GM21529 (cell line): ENCODE measurements at regions not wholly inside any gene's neighbourhood (a gene's known extent, or its start where the extent isn't known, plus 50 kb on each side); places are given as distances from the start of the nearest gene placed in this dataset.
"Not testable (repeated sequence)": the region's sequence is repeated elsewhere in the genome, so short reads cannot be mapped to it uniquely, and the experiment has no call there.

ENCODE experiments used
- ATAC-seq: cut with Tn5 transposase; IDR thresholded peaks from one replicate; pipeline ENCODE4 v1.9.1; 2021; ENCODE audit not compliant: unreplicated experiment

- ATAC-seq, result peak; percentile 97
Observed at GRCh38 chr1:224029286-224030025, 84.5 kb upstream of the FBXO28 start.

DNA sequence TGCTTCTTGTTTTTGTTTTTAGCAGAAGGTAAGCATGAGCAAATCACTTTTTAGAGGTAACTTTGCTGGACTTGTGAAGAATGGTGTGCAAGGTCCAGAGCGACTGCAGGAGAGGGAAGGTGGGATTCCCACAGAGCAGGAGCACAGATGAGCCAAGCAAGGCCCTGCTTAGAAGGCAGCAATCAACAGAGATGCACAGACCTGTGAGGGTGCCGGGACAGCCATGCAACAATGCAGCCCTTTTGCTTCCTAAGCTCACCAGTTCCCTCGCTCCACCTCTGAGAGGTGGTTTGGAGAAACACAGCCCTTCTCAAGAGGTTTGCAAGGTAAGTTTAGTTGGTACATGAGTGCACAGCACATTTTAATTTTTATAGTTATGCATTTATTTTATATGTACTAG, 85.1 kb upstream of the FBXO28 start:
- not testable (repeated sequence) for ATAC-seq

- not testable (repeated sequence) for ATAC-seq
Observed at GRCh38 chr1:224023122-224023521, 90.8 kb upstream of the FBXO28 start.

GRCh38 chr1:224022249-224022970, 91.5 kb upstream of the FBXO28 start:
- not testable (repeated sequence) for ATAC-seq

DNA sequence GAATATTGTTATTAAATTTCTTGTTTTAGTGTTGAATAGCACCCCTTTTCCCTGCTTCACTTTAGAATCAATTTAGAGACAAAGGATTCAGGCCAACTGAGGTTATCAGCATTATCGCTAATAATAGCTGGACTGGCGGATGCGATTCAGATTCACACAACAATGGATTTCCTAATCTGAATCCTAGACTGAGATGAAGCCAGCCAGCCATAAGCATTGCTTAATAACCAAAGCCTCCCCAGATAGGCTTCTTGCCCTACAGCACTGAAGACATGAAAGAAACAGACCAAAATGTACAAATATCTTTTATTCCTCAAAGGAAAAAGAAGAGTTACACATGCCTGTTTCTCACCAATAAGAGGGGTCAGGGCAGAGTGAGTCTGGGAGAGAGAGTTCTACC, 94.0 kb upstream of the FBXO28 start:
- ATAC-seq, result not testable (repeated sequence)

DNA sequence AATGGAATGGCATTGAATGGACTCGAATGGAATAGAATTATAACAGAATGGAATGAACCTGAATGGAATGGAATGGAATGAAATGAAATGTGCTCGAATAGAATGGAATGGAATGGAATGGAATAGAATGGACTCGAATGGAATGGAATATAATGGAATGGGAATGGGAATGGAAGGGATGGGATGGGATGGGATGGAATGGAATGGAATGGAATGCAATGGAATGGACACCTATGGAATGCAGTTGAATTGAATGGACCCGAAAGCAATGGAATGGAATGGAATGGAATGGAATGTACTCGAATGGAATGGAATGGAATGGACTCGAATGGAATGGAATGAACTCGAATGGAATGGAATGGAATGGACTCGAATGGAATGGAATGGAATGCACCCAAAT, 98.1 kb upstream of the FBXO28 start:
- not testable (repeated sequence) for ATAC-seq

DNA sequence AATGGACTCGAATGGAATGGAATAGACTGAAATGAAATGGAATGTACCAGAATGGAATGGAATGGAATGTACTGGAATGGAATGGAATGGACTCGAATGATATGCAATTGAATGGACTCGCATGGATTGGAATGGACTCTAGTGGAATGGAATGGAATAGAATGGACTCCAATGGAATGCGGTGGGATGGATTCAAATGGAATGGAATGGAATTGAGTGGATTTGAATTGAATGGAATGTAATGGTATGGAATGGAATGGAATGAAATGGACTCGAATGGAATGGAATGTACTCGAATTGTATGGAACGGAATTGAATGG, 99.6 kb upstream of the FBXO28 start:
- no peak for ATAC-seq

DNA sequence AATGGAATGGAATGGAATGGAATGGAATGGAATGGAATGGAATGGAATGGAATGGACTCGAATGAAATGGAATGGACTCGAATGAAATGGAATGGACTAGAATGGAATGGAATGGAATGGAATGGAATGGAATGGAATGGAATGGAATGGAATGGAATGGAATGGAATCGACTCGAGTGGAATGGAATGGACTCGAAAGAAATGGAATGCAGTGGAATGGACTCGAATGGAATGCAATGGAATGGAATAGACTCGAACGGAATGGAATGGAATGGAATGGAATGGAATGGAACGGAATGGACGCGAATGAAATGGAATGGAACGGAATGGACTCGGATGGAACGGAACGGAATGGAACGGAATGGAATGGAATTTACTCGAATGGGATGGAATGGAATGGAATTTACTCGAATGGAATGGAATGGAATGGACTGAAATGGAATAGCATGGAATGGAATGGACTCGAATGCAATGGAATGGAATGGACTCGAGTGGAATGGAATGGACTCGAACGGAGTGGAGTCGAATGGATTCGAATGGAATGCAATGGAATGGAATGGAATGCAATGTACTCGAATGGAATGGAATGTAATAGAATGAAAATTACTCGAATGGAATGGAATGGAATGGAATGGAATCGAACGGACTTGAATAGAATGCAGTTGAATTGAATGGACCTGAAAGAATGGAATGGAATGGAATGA, 100.1 kb upstream of the FBXO28 start:
- not testable (repeated sequence) for ATAC-seq

DNA sequence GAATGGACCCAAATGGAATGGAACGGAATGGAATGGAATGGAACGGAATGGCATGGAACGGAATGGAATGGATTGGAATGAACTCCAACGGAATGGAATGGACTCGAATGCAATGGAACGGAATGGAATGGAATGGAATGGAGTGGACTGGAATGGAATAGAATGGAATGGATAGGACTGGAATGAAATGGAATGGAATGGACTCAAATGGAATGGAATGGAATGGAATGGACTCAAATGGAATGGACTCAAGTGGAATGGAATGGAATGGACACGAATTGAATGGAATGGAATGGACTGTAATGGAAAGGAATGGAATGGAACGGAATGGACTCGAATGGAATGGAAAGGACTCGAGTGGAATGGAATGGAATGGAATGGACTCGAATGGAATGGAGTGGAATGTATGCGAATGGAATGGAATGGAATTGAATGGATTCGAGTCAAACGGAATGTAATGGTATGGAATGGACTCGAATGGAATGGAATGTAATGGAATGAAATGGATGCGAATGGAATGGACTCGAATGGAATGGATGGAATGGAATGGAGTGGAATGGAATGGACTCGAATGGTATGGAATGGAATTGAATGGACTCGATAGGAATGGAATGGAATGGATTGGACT, 101.0 kb upstream of the FBXO28 start:
- ATAC-seq, result not testable (repeated sequence)

- ATAC-seq, result not testable (repeated sequence)
Observed at GRCh38 chr1:224012162-224012561, 101.7 kb upstream of the FBXO28 start.

DNA sequence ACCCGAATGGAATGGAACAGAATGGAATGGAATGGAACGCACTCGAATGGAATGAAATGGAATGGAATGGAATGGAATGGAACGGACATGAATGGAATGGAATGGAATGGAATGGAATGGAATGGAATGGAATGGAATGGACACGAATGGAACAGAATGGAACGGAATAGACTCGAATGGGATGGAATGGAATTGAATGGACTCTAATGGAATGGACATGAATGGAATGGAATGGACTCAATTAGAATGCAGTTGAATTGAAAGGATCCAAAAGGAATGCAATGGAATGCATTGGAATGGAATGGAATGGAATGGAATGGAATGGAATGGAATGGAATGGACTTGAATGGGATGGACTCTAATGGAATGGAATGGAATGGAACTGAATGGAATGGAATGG, 102.2 kb upstream of the FBXO28 start:
- not testable (repeated sequence) for ATAC-seq

DNA sequence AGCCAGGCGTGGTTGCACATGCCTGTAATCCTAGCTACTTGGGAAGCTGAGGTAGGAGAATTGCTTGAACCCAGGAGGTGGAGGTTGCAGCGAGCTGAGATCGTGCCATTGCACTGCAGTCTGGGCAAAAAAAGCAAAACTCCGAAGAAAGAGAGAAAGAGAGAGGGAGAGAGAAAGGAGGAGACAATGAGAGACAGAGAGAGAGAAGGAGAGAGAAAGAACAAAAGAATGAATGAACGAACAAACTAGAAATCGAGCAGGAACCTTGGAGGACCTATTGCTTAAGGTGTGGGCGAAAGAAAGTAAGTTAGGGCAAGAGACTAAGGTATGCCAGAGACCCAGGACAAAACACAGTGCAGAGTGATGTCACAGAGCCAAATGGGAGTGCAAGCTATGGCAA, 102.8 kb upstream of the FBXO28 start:
- ATAC-seq, result not testable (repeated sequence)

DNA sequence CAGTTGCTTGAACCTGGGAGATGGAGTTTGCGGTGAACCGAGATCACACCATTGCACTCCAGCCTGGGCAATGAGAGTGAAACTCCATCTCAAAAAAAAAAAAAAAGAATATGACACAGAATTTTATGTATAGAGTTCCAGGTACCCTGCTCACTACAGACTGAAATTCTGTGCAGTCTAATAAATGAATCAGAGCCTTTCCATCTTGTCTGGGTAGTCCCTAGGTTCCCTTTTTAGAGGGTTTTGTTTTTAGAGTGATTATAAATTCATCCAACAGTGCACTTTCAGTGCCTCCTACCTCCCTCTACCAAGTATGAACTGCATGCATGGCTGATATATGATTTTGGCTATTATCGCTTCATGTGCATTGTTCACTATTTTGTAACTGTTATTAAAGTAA, 107.9 kb upstream of the FBXO28 start:
- not testable (repeated sequence) for ATAC-seq

DNA sequence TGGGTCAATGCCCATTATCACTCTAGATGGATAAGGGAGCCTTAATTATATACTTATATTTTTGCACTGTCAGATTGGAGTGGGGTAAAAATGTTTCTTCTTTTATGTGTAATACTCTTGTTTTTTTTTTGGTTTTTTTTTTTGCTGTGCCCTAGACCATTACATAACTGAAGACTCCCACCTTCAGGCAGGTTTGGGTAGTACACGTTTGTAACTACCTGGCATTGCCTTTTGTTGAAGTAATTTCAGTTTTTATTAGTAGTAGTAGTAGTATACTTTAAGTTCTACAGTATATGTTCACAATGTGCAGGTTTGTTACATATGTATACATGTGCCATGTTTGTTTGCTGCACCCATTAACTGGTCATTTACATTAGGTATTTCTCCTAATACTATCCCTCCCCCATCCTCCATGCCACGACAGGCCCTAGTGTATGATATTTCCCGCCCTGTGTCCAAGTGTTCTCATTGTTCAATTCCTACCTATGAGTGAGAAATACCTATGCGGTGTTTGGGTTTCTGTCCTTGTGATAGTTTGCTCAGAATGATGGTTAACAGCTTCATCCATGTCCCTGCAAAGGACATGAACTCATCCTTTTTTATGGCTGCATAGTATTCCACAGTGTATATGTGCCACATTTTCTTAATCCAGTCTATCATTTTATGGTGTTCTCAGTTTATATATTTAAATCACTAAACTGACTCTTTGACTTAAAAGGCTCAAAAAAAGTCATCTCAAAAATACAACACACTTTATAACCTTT, 109.2 kb upstream of the FBXO28 start:
- not testable (repeated sequence) for ATAC-seq

DNA sequence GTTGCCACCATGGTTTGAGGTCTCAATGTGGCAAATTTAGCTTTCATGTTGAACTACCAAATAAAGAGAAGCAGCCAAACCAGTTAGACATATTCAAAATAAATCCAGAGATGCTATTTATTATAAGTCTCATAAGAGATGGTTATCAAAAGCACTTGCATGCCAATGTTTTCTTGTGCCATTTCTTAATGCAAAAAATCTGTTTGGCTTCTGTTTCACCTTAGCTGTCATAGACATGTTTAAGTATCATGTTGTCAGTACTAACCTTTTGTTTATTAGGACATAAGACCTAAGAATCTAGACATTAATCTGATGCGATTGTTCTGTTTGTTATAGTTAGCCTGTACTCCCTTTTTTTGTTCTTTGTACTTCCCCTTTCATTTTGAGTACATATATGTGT, 110.0 kb upstream of the FBXO28 start:
- not testable (repeated sequence) for ATAC-seq

DNA sequence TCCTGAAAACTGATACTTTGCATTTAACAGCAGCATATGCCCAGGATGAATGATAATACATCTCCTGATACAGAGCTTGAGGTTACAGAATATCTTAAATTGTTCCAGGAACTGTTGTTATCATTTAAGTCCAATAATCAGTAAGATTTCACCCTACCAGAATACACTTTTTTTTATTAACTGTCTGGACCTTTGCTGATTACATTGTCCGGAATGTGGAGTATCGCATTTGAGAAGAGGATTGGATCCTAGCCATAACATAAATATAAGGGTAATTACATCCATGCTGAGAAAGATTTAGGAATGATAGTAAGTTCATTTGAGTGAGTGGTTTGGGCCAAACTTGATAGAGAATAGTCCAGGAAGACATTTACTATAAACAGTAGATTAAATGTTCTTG, 112.2 kb upstream of the FBXO28 start:
- not testable (repeated sequence) for ATAC-seq

DNA sequence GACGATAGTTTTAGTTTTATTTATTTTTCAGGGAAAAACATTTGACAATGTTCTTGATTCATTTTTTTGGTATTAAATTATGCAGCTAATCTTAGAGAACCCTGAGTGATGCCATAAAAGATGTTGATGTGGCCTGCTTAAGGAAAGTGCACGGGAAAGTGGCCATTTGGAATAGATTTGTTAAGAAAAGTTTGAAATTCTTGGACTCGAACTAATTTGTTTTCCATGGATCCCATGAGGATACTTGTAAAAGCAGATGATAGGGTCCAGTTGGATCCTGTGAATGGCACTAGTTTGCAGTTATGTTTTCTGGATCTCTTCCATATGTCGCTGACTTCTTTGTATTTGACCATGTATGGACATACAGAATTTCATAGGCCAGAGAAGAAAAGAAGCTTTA, 114.2 kb upstream of the FBXO28 start:
- ATAC-seq, result not testable (repeated sequence)

DNA sequence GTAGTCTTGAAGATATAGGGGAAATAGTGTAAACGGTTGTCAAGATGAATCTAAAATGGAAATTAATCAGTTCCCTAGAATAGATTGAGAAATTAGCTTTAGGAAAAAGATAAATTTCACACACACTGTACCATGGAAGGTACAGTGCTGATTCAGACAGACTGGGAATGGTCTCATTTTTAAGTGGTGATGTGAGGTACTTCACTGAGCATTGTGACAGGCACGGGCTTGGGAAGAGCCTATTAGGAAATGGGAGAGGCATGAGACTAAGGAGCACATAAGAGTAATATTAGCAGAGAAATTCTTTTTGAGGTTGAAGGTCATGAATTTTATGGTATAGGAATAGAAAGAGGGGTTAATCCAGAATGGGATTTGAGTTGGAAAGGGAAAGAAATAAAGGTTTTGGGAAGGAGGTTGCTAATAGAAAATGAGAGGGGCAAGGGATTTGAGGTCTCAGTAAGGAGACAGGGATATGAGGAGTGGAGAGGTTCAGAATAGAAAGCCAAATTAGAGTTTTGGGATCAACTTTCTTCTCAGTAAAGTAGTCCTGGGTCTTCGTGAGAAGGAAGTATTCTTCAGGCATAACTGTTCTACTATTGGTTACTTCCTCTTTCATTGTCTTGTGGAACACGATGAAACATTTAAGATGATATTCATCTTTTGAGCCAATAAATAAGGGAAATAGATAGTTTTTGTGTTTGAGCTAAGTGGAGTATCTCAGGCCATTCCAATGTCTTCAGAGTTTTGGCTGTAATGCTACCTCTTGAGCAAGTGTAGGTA, 115.0 kb upstream of the FBXO28 start:
- not testable (repeated sequence) for ATAC-seq

DNA sequence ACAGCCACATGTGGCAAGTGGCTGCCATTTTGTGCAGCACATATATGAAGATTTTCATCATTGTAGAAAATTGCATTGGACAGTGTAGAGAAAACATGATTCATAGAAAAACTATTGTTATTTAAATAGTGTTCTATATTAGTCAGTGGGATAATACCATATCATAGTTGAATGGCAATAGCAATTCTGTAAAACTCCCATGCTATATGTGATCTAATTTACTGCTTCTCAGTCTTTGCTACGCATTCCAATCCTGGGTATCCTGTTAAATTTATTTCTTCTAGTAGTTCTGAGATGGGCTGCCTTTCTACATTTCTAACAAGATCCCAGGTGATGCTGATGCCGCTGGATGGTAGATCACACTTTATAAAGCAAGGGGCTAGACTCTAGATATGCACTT, 117.5 kb upstream of the FBXO28 start:
- not testable (repeated sequence) for ATAC-seq
